HS-5 (cell line): ENCODE measurements at regions not wholly inside any gene's neighbourhood (a gene's known extent, or its start where the extent isn't known, plus 50 kb on each side); places are given as distances from the start of the nearest gene placed in this dataset.

ENCODE experiments used
- DNase-seq: peaks from one replicate; pipeline ENCODE4 v3.0.0-alpha.2; 2012; ENCODE audit warnings: low read depth

DNA sequence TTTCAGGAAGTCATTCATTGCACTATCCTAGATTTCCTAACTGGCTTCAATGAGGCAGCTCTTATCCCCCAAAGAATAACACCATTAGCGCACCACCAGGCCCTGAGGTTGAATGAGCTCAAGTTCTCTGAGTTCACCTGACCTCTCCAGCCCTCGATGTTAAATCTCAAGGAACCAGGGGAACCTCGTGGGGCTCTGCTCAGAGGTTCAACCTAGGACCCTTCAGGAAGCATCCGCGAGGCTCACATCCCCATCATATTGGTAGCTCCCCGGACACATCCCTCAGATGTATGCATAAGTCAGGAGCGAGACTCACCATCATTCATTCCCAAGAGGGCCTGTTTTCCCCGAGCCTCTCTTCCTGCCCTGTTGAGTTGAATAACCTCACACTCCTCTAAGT is 145.6 kb upstream of the KLHL29 start:
- DNase-seq = no peak

DNA sequence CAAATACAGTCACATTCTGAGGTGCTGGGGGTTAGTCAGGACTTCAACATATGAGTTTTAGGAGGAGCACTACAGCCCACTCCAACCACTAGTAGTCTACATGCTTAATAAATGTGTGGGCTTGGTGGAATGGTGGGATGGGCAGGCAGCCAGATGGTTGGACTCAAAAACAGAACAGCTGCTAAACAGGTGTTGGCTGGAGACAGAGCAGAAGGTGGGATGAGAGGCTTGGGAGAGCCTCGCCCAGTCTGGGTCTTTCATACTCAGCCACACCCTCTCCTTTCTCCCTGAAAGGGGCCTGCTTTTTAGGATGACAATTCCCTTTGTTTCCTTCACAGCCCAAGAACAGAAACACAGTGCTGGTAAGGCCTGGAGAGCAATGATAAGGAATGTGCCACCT is 143.9 kb upstream of the KLHL29 start:
- DNase-seq = no peak

DNA sequence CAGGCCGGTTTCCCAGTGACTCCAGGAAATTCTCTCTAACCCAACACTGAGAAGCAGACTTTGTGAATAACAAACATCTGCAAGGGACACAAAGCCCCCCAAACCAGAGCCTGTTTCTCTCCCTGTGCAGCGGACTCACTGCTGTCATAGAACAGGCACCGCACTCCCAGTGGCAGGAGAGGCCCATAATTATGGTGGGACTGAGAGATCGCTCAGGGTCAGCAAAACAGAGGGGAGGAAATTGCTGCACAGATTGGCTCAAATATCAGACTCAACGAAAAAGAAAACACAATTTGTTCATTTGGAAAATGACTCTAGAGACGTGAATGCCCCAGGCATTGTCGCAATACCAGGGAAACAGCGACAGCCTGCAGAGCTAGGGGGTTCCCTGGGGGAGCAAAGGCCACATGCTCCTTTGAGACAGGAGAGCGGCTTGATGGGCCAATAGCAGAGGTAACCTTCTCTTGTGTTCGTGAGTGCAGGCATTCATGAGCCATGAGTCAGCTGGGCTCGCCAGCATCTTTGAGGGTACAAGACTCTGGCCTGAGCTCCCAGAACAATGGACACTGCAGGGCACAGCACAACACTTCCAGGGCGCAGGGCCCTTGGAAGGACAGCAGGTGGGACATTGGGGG is 143.3 kb upstream of the KLHL29 start:
- DNase-seq = no peak

DNA sequence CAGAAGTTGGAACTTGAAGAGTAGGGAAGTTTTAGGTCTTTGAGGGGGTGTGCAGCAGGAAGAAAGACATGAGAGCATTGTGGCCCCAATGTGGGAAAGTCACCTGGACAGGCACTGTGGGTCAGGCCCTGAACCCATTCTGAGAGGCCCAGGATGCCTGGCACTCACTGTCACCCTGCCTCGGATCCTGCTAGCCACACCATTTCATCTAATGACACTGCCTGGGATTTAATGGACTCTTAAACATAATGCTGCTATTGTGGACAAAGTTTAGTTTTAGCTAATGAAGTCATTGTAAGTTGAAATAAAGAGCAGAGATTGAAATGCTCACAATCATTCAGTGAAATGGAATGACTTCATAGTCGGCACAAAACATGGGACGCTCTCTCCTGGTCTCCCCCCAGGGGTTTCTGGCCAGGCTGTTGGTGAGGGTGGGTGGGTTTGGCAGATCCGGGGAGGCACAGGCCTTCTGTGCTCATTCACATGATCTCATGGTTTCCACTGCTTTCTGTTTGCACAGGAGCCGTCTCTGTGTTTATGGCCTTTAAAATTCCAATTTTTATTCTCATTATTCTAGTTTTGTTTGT is 141.8 kb upstream of the KLHL29 start:
- no peak for DNase-seq

DNA sequence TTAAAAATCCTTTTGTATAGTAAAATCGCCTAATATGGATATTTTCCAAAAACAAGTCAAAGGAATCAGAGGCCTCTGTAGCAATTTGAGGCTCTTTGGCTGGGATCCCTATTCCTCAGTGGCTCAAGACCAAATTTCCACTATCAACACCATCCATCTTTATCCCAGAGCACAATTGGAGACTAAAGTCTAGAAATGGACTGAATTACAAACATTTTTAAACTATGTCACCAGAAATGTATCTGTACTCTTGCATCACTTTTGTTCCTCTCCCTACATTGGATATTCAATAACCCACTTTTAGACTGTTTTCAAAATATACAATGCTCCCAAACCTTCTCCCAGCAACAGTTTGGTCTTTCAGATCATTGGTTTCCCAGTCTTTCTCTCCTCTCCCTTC is 140.4 kb upstream of the KLHL29 start:
- no peak for DNase-seq

DNA sequence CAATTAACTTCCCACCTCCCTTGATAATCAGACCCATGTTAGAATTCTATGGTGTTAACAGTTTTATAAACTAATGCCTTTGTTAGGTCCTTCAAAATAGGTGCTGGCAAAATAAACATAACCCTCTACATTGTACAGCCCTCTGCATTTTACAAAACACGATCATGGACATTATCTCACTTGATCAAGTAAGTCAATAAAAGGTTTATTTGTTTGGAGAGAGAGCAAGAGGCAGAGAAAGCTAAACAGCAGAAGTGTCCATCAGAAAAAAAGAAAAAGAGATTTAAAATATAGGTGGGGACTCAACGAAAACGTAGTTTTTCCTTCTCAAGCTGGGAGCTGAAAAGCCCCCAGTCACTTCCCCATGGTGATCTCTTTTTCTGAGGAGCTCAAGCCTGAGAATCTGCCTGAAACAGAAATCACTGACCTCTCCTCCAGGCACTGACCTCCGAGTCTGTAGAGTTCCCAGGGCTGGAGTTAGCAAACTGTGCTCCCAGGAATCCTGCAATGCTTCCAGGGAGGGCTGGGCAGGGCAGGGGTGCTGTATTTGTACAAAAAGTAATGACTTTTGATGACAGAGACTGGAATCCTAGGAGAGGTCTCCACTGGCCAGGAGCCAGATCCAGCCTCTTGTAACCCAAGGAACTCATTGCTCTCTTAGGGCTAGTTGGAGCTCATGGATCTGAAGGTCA is 137.8 kb upstream of the KLHL29 start:
- no peak for DNase-seq

DNA sequence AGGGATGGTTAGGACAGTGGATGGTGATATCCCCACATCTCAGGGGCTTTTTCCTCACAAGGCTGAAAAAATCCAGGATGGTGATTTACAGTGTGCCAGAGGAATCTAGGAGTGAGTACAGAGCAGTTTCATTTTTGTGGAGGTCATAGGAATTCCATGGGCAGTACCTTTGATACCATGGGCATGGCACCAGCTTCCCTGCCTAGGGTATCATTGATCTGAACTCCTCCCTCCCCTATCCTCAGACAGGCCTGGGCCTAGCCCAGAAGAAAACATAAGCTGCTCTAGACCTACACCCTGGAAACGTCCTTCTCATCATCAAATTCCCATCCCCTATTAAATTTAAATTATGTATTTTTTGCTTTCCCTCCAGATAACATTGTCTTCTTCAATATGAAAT is 136.3 kb upstream of the KLHL29 start:
- DNase-seq = no peak

DNA sequence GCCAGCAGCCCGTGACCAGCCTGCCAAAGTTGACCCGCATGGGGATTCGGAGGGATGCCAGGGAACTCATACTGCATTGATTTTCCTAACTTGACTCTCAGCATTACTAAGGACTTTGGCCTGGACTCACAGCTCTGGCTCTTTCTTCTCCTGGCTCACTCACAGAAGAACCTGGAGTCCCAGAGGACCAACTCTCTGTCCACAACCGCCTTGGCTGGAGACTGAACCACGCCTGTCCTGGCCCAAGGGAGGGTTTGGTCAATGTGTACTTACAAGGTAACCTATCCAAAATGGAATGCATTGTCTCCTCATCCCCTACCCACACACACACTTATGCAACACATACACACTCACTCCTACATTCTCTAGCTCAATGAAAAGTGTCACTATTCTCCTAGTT is 135.6 kb upstream of the KLHL29 start:
- no peak for DNase-seq

DNA sequence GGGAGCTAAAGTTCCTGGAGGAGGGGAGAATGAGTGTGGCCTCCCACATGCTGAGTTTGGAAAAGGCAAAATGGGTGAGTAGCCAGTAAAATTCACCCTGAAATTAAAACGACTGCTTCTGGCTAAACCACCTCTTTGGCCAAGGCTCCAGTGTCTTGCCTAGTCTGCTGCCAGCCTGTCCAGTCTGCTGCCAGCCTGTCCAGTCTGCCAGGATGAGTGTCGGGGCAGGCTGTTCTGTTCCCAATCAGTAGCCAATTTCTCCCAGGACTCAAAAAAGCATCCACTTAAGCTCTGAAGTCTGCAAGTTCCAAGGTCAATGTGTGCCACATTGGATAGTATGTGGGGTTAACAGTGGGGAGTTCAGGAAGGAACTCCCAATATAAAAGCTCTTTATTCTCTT is 134.6 kb upstream of the KLHL29 start:
- DNase-seq = no peak

DNA sequence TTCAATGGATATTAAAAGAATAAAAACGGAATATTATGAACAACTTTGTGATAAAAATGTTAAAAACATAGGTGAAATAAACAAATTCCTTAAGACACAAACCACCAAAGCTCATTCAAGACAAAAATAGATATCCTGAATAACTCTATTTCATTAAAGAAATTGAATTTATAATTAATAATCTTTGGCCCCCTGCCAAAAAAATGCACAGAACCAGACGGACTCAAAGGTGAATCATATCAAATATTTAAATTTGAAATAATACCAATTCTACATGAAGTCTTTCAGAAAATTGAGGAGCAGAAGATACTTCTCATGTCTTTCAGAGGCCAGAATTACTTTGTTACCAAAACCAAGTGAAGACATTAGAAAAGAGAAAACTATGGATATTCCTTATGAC is 128.3 kb upstream of the KLHL29 start:
- DNase-seq = no peak

DNA sequence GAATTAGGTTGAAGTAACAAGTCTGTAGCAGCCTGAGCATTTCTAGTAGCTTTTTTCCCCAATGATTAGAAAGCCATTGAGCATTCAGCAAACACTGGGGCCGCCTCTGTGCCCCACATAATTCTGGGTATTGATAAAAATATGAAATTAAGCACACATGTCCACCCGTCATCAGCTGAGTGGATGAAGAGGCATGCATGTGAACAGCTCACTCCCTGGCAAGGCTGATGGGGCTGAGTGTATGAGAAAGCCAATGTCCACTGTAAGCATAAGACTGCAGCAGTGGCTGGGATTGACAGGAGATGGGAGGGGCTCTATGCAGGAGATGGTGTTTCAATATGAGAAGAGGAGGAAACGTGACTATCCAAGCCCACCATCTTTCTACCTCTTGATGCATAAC is 124.4 kb upstream of the KLHL29 start:
- DNase-seq = no peak

DNA sequence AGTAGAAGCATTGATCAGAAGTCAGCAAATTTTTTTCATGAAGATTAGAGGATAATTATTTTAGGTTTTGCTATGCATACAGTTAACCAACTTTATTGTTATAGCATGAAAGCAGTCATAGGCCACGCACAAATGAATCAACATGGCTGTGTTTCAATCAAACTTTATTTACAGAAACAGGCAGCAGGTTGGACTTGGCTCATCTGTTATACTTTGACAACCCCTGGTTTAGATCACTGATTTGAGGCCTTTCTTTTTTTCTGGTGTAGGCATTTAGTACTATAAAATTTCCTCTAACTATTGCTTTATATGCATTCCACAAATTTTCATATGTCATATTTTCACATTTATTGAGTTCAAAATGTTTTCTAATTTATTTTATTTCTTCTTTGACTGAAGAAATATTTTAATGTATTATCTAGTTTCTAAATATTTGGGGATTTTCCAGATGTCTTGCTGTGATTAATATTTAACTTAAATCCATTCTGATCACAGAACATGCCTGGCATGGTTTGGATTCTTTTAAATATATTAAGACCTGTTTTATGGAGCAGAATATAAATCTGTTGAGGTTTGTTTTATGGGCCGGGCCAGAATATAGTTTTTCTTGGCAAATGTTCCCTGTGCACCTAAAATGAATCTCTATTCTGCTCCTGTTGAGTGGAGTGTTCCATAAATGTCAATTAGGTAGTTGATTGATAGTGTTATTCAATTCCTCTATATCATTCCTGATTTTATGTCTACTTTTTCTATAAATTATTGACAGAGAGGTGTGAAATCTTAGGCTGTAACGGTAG is 116.3 kb upstream of the KLHL29 start:
- DNase-seq = no peak

DNA sequence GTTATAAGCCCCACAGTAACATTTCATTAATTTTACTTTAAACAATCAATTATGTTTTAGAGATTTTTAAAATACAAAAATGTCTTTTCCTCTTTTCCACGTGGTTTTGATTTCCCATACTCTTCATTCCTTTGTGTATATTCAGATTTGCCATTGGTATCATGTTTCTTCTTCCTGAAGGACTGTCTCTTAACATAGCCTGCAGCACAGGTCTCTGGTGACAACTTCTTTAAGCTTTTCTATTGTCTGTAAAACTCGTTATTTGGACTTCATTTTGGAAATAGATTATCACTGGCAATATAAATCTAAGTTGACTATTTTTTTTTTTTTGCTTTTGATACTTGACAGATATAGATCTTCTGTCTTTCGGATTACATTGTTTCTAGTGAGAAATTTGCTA is 115.2 kb upstream of the KLHL29 start:
- DNase-seq = no peak

DNA sequence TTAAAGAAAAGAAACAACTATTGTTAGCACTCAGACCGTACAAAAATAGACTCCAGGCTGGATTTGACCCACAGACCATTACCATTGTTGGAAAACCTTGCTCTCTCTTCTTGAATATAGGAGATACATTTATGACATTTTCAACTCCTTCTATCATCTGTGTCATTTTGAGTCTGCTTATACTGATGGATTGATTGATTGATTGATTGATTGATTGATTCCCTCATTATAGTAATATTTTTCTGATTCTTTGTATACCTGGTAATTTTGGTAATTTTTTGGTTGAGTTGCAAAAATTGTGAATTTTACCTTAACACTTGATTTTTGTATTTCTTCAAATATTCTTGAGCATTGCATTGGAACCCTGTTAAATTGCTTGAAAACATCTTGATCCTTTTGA is 114.2 kb upstream of the KLHL29 start:
- DNase-seq = no peak

DNA sequence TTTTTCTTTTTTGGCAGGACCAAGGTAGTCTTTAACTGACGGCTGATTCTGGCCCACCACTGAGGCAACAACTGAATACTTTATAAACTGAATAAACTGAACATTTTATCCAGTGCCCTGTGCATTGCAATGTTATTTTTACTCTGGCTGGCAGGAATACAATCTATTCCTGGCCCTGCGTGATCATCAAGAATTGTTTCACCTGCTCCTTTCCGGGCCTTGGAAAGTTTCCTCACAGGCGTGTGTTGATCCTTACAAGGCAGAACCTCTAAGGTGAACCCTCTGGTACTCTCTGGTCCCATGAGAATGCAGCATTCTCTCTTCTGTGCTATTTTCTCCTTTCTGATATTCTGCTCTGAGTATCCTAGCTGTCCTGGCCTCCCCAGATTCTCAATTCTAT is 113.7 kb upstream of the KLHL29 start:
- no peak for DNase-seq

DNA sequence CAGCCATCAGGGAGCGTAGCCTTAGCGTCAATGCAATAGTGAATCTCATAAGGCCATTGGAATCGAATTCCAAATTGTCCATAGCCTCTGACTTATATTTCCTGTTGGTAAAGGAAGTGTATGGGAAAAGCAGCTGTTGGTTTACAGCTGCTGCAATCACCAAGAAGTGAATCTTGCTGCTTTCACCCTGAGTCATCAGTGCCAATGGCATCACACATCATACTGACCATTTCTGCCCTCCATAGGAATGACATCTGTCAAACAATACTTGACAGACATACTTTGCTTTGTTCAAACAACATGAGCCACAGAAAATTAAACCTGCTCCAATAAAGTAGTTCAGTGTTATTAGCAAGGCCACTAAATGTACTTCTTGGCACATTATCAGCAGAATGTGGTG is 111.2 kb upstream of the KLHL29 start:
- peak; percentile 58 for DNase-seq

DNA sequence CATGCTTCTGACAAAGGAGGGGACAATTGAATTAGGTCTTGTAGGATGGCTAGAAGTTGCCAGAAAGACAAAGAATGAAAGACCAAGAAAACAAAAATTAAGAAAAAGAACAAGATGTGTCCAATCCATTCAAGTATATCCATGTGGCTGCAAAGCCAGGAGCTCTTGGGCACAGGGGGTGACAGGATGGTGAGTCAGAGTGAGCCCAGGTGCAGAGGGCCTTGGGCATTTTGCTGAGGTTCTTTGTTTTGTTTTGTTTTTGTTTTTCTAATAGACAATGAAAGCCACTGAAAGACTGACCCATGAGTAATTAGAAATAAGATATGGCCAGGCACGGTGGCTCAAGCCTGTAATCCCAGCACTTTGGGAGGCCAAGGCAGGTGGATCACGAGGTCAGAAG is 104.6 kb upstream of the KLHL29 start:
- no peak for DNase-seq

DNA sequence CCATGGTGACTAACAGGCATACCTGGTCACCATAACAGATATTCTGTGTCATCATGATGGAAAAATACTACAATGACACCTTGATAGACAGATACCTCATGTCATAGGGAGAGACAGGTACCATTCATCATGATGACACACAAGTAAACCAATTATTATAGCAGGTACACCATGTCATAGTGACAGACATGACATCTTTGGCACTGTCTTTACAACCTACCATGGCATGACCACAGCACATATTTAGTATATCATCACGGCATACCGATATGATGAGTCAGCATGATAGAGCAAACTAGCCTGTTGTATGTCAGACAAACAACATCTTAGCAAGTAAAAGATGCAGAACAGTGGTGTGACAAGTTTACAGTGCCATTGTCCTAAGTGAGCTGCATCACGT is 101.3 kb upstream of the KLHL29 start:
- peak; percentile 38 for DNase-seq

DNA sequence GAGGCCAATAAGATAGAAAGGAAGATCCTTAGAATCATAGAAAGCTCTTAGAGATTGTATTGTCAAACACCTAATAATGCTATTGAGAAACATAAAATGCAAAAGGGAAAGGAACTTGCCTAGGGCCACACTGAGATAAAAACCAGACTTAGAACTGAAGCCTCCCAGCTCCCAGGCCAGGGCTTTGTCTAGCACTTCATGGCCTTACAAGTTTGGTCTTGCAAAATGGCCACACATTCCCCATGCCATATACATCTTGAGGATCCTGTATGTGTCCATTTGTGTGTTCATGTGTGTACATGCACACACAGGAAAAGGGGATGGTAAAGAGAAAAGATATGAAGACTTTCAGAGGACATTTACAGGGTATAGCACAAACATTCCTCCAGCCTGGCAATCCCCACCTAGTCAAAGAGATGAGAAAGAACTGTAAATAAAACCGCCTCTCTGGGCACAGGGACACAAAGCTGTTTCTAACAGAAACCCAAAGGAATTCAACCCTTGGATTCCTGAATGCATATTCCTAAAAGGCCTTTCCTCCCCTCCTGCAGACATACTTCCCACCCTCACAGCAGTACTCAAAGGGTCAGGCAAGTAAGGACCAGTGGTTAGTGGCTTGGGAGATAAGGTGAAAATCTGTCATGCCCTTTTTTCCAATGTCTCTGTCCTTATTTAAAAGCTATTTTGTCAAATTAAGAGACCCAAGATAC is 99.7 kb upstream of the KLHL29 start:
- DNase-seq = no peak

DNA sequence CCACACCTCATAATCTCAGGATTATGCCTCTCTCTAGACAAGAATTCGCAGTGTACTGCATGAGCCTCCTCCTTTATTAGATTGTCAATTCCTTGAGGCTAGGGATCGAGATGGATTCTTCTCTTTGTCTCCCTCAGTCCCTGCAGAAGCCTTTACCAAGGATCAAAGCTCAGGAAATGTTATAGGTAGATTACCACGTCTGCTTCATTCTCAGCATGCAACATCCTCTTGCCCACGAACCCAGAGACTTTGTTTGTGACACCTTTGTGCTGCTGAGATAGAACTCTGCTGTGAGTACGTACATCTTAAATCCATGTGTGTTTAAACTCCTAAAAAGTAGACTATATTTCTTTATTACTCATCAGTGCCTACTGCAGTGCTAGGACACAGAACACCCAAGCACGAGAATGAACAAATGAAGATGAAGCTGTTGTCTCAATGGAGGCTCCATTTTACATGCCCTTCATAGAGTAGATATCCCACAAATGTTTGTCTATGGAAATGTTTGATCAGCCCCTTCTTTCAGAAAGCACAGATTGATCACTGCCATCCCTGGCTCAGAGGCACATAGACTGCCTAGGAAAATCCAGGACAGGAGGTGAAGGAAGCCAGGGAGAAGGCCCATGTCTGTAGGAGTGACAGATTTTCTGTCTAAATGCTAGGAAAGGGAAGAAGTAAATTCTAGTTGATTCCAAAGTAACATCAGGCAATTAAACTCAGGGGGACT is 98.8 kb upstream of the KLHL29 start:
- DNase-seq = no peak
